ENCODE measurements at regions not wholly inside any gene's neighbourhood (a gene's known extent, or its start where the extent isn't known, plus 50 kb on each side); places are given as distances from the start of the nearest gene placed in this dataset.
"Not testable (repeated sequence)": the region's sequence is repeated elsewhere in the genome, so short reads cannot be mapped to it uniquely, and the experiment has no call there.

- TF ChIP-seq JUND (IDR thresholded peaks at IDR 0.05; ENCODE audit: low read depth), result no peak
- DNase-seq (ENCODE audit: low read depth in 1 of 2, low spot score in 1 of 2), result no peak
- in situ Hi-C loops (cut with HindIII; ENCODE audit: low pct_unique_long_range_greater_than_20kb, low sequenced_read_pairs), result no loop called here
Measured at GRCh38 chr3:36656873-36657272, 107.5 kb downstream of the DCLK3 start.

- in situ Hi-C loops (cut with HindIII; ENCODE audit: low pct_unique_long_range_greater_than_20kb, low sequenced_read_pairs), result no loop called here
- no peak for DNase-seq (ENCODE audit: low read depth in 1 of 2, low spot score in 1 of 2)
- no peak for TF ChIP-seq JUND (IDR thresholded peaks at IDR 0.05; ENCODE audit: low read depth)
Measured at GRCh38 chr3:36653095-36653494, 111.3 kb downstream of the DCLK3 start.

DNA sequence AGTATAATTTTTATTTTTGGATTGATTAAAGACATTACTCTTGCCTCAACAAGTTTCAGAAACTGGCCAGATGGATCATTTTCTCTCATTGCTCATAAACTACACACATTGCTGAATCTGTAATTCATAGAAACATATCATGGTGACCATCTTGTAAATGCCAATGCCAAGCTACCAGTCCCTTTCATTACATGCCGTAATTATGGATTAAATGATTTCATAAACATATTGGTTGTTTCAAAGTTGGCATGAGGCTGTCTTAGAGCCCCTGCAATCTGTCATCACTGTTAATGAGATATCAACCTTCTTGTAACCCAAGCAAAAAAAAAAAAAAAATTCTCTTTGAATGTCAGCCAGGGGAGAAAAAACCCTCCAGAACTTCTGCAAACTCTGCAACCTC, 112.2 kb downstream of the DCLK3 start:
- in situ Hi-C loops (cut with HindIII; ENCODE audit: low pct_unique_long_range_greater_than_20kb, low sequenced_read_pairs), result no loop called here
- TF ChIP-seq JUND (IDR thresholded peaks at IDR 0.05; ENCODE audit: low read depth), result no peak
- DNase-seq (ENCODE audit: low read depth in 1 of 2, low spot score in 1 of 2), result no peak

DNA sequence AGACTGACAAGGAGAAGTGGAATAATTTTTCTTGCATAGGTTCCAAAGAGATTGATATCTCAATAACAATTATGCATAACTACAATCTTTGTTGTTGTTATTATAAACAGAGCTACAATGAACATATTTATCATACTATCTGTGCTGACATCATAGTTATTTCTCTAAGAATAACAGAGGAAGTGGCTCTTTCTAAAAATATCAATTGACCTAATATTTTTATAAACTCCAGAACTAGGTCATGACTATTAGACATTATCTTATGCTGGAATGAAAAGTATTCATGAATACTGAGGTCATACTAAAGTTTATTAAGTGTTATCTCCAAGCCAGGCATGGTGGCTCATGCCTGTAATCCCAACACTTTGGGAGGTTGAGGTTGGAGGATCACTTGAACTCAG, 114.1 kb downstream of the DCLK3 start:
- TF ChIP-seq JUND (IDR thresholded peaks at IDR 0.05; ENCODE audit: low read depth), result no peak
- DNase-seq (ENCODE audit: low read depth in 1 of 2, low spot score in 1 of 2), result no peak
- in situ Hi-C loops (cut with HindIII; ENCODE audit: low pct_unique_long_range_greater_than_20kb, low sequenced_read_pairs), result no loop called here

- DNase-seq (ENCODE audit: low read depth in 1 of 2, low spot score in 1 of 2), result no peak
- no peak for TF ChIP-seq JUND (IDR thresholded peaks at IDR 0.05; ENCODE audit: low read depth)
- in situ Hi-C loops (cut with HindIII; ENCODE audit: low pct_unique_long_range_greater_than_20kb, low sequenced_read_pairs), result no loop called here
Measured at GRCh38 chr3:36649125-36649524, 115.2 kb downstream of the DCLK3 start.

GRCh38 chr3:36648241-36649034, 115.9 kb downstream of the DCLK3 start:
- in situ Hi-C loops (cut with HindIII; ENCODE audit: low pct_unique_long_range_greater_than_20kb, low sequenced_read_pairs), result no loop called here
- peak in 1 of 2 experiments; percentile 40 for DNase-seq (ENCODE audit: low read depth in 1 of 2, low spot score in 1 of 2)
- no peak for TF ChIP-seq JUND (IDR thresholded peaks at IDR 0.05; ENCODE audit: low read depth)

DNA sequence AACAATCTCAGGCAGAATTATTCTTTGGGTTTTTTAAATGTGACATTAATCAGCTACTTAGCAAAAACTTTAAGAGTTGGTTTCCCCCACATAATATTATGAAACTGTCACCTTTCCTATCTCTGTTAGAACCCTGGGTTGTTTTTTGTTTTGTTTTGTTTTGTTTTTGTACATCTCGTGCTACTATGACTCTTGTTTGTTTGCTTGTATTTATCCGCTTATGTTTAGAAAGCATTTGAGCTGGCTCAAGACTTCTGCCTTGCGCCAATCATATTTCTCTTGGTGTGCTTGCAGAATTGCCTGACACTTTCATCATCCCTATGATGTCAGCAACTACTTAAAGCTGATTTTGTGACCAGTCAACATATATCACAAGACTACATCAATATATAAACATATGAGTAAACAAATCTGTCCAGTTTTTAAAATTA, 116.9 kb downstream of the DCLK3 start:
- DNase-seq (ENCODE audit: low read depth in 1 of 2, low spot score in 1 of 2), result peak in 1 of 2 experiments; percentile 52
- TF ChIP-seq JUND (IDR thresholded peaks at IDR 0.05; ENCODE audit: low read depth), result no peak

GRCh38 chr3:36643192-36643591, 121.2 kb downstream of the DCLK3 start:
- in situ Hi-C loops (cut with HindIII; ENCODE audit: low pct_unique_long_range_greater_than_20kb, low sequenced_read_pairs), result no loop called here
- TF ChIP-seq JUND (IDR thresholded peaks at IDR 0.05; ENCODE audit: low read depth), result no peak
- no peak for DNase-seq (ENCODE audit: low read depth in 1 of 2, low spot score in 1 of 2)

More for the DNA sequence above, 116.9 kb downstream of the DCLK3 start:
- in situ Hi-C loops (cut with HindIII; ENCODE audit: low pct_unique_long_range_greater_than_20kb, low sequenced_read_pairs), result no loop called here

DNA sequence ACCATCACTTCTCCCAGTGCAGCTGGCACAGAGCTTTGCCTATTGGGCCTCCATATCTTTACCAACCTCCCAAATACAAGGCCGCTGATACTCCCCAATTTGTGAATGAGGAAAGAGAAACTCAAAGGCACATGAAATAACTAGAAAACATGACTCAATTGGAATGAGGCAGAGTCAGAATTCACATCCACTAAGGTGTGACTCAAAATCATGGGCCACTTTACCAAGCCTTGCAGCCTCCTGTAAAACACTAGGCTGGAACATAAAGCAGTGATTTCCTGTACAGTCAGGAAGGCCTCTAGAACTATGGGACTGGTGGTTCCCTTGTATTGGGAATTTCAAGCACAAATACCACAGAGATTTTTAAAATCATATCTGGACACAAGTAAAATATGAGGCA, 128.6 kb downstream of the DCLK3 start:
- DNase-seq (ENCODE audit: low read depth in 1 of 2, low spot score in 1 of 2), result no peak
- in situ Hi-C loops (cut with HindIII; ENCODE audit: low pct_unique_long_range_greater_than_20kb, low sequenced_read_pairs), result no loop called here
- TF ChIP-seq JUND (IDR thresholded peaks at IDR 0.05; ENCODE audit: low read depth), result no peak

- in situ Hi-C loops (cut with HindIII; ENCODE audit: low pct_unique_long_range_greater_than_20kb, low sequenced_read_pairs), result not testable (repeated sequence)
Measured at GRCh38 chr3:36633897-36634296, 130.5 kb downstream of the DCLK3 start.

GRCh38 chr3:36633060-36633459, 131.3 kb downstream of the DCLK3 start:
- in situ Hi-C loops (cut with HindIII; ENCODE audit: low pct_unique_long_range_greater_than_20kb, low sequenced_read_pairs), result no loop called here
- DNase-seq (ENCODE audit: low read depth in 1 of 2, low spot score in 1 of 2), result no peak
- TF ChIP-seq JUND (IDR thresholded peaks at IDR 0.05; ENCODE audit: low read depth), result no peak

More at GRCh38 chr3:36633897-36634296, 130.5 kb downstream of the DCLK3 start:
- DNase-seq (ENCODE audit: low read depth in 1 of 2, low spot score in 1 of 2), result not testable (repeated sequence)

GRCh38 chr3:36631549-36631948, 132.8 kb downstream of the DCLK3 start:
- in situ Hi-C loops (cut with HindIII; ENCODE audit: low pct_unique_long_range_greater_than_20kb, low sequenced_read_pairs), result no loop called here
- no peak for TF ChIP-seq JUND (IDR thresholded peaks at IDR 0.05; ENCODE audit: low read depth)
- no peak for DNase-seq (ENCODE audit: low read depth in 1 of 2, low spot score in 1 of 2)

DNA sequence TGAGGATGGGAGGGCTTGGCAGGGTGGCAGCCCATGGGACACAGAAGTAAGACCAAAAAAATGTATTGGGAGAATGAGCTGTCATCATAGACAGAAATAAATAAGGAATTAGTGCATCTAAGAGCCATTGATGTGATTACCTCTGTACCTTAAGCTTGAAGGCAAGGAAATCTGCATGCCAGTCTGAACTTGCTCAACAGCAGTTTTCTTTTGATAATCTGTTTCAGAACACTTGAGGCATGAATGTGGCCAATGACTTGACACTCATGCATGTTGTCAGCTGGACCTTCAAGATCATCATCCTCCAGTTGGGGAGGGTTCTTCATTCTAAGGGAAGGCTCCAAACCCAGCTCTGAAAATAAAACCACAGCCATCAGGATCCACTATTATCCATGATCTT, 148.5 kb downstream of the DCLK3 start:
- no peak for DNase-seq (ENCODE audit: low read depth in 1 of 2, low spot score in 1 of 2)
- in situ Hi-C loops (cut with HindIII; ENCODE audit: low pct_unique_long_range_greater_than_20kb, low sequenced_read_pairs), result no loop called here
- no peak for TF ChIP-seq JUND (IDR thresholded peaks at IDR 0.05; ENCODE audit: low read depth)

Data from T47D (cell line).